Sciatic nerve (tissue), 2 donors: ENCODE measurements at regions not wholly inside any gene's neighbourhood (a gene's known extent, or its start where the extent isn't known, plus 50 kb on each side); places are given as distances from the start of the nearest gene placed in this dataset.

Source experiments
- ATAC-seq: fragments of 200-7000 bp; cut with Tn5 transposase; one replicate; pipeline ENCODE4 v1.9.1; 2020; ENCODE audit warnings: mild to moderate bottlenecking, moderate library complexity
- DNase-seq: peaks from one replicate; pipeline ENCODE4 v3.0.0-alpha.2; 2020; ENCODE audit warnings: low spot score
- intact Hi-C: fragments of 100-400 bp; cut with DNase I; formaldehyde crosslinking; loops from one replicate; pipeline ENCODE4 v1.14.2; 2022
- donor health status: DM: no; HTN: no; CAD: no.
- donor health status: DM: no; HTN: no; CAD: no.

- intact Hi-C loops, result no loop called here
- DNase-seq (no peak), ATAC-seq (no peak)
These were observed 367.2 kb upstream of the SPTLC3 start for GRCh38 chr20:12641619-12642018.

DNA sequence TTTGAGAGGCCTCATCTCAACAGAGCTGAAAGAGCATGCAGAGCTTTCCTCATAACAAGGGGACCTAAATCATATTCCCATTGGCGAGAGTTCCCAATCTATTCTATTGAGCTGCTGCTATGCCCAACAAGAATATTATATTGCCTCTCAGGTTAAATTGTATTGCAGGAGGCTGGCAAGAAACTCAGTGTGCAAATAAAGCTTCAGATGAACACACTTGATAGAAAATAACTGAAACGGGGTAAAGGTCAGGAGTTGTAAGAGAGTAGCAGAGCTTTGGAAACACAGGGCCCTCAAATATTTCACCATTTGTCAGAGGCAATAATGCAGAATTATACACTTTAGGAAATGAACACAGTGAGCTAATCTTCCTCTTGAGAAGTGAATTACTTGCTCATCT is 364.3 kb upstream of the SPTLC3 start:
- no peak for ATAC-seq
- no peak for DNase-seq
- intact Hi-C loops, result no loop called here

GRCh38 chr20:12649234-12649633 is 359.5 kb upstream of the SPTLC3 start:
- intact Hi-C loops, result no loop called here
- ATAC-seq (no peak), DNase-seq (no peak)

- ATAC-seq, result no peak
- intact Hi-C loops, result no loop called here
- DNase-seq, result no peak
These were observed 355.1 kb upstream of the SPTLC3 start for GRCh38 chr20:12653642-12654041.

GRCh38 chr20:12659942-12660341 is 348.8 kb upstream of the SPTLC3 start:
- intact Hi-C loops, result no loop called here
- no peak for ATAC-seq

GRCh38 chr20:12660918-12661317 is 347.9 kb upstream of the SPTLC3 start:
- intact Hi-C loops, result no loop called here
- ATAC-seq, result no peak
- no peak for DNase-seq

More at GRCh38 chr20:12659942-12660341, 348.8 kb upstream of the SPTLC3 start:
- DNase-seq, result no peak

- intact Hi-C loops, result no loop called here
- ATAC-seq (no peak), DNase-seq (no peak)
These were observed 338.5 kb upstream of the SPTLC3 start for GRCh38 chr20:12670301-12670700.

DNA sequence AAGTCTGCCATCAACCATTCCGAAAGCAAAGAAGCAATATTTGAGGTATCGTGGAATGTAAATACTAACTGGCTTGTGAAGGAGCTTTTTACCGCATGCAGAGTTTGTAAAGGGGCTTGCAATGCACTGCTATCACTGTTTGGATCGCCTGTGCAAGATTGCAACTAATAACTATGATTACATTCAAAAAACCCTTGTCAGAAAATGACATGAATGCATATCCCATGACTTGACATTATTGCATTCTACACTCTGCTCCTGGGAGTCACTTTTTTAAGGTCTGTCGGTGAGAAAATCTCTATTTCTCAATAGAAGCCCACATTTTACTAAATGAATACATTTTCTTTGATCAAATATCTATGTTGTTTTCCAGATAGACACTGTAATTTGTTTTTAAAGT is 335.4 kb upstream of the SPTLC3 start:
- intact Hi-C loops, result no loop called here
- ATAC-seq (no peak), DNase-seq (no peak)

DNA sequence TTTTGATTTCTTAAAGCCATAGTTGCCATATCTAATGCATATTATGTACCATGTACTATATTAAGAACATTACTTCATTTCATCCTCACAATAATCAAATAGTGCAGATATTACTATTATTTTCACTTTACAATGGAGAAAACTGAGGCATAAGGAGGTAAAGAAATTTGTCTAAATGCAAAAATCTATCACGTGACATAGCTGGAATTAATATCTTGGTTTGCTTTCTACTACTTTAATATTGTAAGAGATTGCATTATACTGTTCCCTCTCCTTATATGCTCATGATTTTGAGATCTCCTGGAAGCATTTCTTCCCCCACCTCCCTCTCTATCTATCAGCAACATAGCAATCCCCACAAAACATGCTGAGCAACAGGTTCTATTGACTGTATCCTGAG is 330.8 kb upstream of the SPTLC3 start:
- intact Hi-C loops, result no loop called here
- DNase-seq (no peak), ATAC-seq (no peak)

GRCh38 chr20:12679447-12679846 is 329.3 kb upstream of the SPTLC3 start:
- intact Hi-C loops, result no loop called here
- ATAC-seq (no peak), DNase-seq (no peak)

DNA sequence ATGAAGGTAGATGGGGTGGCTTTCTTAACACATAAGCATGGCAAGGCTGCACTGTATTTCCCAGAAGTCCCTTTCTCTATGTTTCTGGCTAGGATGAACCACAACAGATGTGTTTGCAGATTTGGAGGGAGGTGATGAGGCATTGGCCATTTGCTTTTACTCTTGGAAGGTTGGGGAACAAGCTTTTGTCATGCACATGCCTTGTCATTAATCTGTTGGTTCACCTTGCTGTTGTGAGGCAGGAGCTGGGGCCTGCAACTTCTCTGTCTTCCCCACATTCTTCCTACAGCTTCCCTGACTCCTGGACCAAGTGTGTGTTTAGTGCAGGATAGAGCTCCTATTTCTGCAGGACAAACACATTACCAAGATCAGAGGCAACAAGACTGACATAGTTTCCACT is 326.2 kb upstream of the SPTLC3 start:
- ATAC-seq, result no peak
- DNase-seq, result no peak
- intact Hi-C loops, result no loop called here

- no peak for ATAC-seq
- intact Hi-C loops, result no loop called here
- no peak for DNase-seq
These were observed 321.3 kb upstream of the SPTLC3 start for GRCh38 chr20:12687476-12687875.

GRCh38 chr20:12695937-12696336 is 312.8 kb upstream of the SPTLC3 start:
- DNase-seq, result no peak
- intact Hi-C loops, result no loop called here
- no peak for ATAC-seq

DNA sequence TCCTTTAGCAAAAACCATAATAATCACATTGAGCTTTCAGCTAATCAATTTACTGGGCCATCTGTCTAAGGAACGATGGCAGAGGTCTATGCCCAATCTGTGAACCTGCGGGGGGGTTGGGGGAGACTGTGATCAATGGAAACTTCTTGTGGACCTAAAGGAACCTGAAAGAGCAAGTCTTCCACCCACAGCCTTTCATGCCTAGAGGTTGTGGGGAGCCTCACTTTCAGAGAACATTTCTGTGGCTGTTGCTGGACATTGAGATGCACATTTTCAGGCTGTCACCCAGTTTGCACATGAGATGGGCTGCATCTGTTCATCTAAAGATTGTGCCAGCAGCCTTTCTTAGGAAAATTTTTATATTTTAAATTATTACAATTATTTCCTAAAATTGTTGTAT is 310.0 kb upstream of the SPTLC3 start:
- intact Hi-C loops, result no loop called here
- no peak for ATAC-seq
- no peak for DNase-seq

DNA sequence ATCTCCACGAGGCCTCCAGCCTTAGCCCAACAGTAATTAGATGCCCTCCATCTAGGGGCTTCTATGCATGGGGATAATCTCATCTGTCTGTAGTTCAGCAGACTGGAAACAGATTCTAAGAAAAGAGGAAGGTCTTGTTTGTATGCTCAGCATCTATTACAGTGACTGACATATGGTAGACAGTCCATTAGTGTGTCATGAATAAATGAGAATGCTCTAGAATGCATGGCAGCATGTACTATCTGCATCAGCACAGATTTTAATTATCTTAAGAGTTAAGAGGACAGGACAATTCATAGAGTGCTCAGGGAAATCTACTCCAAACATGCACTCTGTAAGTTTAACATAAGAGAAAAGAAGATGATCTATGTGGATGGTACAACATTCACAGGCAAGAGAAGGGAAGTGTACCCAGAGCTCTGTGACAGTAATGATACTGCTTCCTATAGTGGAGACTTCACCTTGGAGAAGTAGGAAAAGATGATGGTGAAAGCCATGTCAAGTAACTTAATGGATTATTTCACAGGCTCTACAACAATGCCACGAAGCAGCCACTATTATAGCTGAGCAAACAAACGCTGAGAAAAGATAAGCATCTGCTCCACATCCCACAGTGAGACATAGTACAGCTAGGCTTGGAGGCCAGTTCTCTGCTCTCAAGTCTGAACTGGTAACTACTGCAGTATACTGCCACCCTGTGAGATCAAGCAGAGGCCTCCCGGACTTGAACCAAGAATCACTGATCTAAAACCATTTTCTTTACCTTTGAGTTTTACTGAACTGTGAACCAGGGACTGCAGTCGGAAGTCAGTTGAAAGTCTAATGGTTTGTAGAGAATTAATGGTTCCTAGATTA is 309.2 kb upstream of the SPTLC3 start:
- ATAC-seq (no peak), DNase-seq (no peak)
- intact Hi-C loops, result no loop called here

DNA sequence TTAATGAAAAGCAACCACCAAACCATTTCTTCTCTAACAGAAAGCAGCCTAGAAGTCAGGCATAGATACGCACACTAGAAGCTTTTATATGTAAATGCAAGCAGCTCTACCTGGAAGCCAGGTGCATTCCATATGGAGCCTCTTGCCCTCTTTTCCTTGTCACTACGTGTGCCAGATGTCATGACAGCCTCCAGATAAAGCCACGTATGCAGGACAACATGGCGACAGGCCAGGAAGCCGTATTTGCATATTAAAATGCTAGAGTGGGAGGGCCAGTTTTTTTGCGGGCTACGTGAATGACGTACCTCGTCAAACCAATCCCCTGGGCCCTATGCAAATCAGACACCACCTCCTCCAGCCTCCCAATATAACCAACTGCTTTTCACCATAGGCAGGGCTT is 308.1 kb upstream of the SPTLC3 start:
- intact Hi-C loops, result no loop called here
- no peak for ATAC-seq
- no peak for DNase-seq

DNA sequence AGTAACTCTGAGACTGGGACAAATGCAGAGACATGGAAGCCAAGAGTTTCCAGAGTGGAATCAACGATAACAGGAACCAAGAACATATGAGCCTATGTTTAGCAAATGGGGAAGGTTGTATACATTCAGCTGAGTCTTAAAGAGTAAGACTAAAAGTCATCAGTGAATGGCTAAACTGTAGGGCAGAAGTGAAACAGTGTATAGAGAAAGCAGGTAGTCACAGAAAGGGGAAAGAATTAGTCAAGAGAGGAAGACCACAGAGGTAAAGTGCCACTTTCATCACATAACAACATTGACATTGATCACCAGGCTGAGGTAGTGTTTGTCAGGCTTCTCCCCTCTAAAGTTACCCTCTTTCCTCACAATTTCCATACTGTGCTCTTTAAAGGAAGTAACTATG is 306.5 kb upstream of the SPTLC3 start:
- ATAC-seq, result no peak
- no peak for DNase-seq
- intact Hi-C loops, result no loop called here

DNA sequence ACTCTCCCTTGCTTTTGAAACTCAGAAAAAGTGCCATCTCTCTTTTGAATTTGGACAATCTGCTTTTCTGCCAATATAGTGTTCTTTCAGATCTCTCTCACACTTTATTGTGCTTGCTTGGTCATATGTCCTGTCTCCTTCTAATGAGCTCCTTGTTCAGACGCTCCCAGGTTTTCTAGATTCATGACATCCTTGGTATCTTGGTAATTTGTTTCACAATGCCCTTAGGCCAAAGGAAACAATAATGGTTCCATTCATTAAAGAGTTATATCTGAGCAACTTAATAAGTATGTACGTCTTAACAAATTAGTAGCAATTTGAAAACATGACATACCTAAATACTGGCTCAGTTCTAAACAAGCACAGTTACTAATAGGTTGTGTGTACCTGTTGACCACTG is 293.4 kb upstream of the SPTLC3 start:
- ATAC-seq (no peak), DNase-seq (no peak)
- intact Hi-C loops, result no loop called here

- intact Hi-C loops, result no loop called here
- ATAC-seq (peak; percentile 46), DNase-seq (no peak)
These were observed 292.6 kb upstream of the SPTLC3 start for GRCh38 chr20:12715991-12716680.

DNA sequence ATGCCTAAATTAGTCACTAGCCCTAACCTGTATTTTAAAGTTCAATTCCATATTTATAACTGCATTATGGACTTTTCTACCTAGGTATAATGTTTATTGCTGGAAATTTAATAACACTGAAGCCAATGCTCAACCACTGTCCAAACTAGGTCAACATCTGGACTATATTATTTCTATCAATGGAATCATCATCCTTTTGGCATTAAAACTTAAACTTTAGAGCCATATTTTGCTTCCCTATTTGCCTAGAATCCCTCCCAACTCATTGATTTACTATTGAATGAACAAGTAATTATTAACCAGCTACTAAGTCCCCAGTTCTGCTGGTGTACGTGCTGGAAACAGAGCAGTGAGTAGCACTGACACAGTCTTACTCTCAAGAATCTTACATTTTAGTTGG is 291.7 kb upstream of the SPTLC3 start:
- DNase-seq, result no peak
- intact Hi-C loops, result no loop called here
- no peak for ATAC-seq

GRCh38 chr20:12718619-12719018 is 290.2 kb upstream of the SPTLC3 start:
- ATAC-seq (no peak), DNase-seq (no peak)
- intact Hi-C loops, result no loop called here
